RPMI8226 (cell line): ENCODE measurements at regions not wholly inside any gene's neighbourhood (a gene's known extent, or its start where the extent isn't known, plus 50 kb on each side); places are given as distances from the start of the nearest gene placed in this dataset.
"Not testable (repeated sequence)": the region's sequence is repeated elsewhere in the genome, so short reads cannot be mapped to it uniquely, and the experiment has no call there.

ENCODE experiments used
- DNase-seq: peaks from one replicate; pipeline ENCODE4 v3.0.0-alpha.2; 2015

GRCh38 chr7:34207810-34208209 lies 302.5 kb downstream of the BMPER start:
- DNase-seq = no peak

GRCh38 chr7:34208878-34209621 lies 303.7 kb downstream of the BMPER start:
- no peak for DNase-seq

DNA sequence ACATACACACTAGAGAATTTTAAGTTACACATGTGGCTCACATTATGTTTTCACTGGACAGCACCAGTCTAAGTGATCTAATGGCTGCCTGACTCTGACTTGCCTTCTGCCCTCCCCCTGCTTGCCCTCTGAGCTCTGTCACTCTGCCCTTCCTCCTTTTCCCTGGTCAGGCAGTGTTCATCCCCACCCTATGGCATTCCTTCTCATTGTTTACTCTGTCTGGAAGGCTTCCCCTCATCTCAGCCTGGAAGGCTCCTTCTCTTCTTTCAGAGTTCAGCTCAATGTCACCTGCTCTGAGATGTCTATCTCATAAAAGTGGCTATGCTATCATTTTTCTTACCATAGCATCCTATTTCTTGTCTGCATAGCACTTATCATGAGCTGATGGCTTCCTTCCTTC lies 305.7 kb downstream of the BMPER start:
- no peak for DNase-seq

DNA sequence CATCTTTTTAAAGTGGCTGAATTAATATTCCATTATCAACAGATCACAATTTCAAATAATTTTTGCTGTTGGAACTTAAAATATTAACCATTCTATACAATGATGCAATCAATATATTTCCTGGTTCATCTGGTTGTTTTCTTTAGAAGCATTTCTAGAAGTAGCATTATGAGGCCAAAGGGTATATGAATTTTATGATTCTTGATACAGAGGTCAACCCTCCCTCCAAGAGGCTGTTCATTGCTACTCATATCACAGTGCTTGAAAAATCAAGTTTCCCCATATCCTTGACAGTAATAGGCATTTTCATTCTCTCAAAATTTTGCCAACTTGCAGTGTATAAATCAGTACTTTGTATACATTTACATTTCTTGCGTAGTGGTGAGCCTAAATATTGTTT lies 312.6 kb downstream of the BMPER start:
- DNase-seq = no peak

DNA sequence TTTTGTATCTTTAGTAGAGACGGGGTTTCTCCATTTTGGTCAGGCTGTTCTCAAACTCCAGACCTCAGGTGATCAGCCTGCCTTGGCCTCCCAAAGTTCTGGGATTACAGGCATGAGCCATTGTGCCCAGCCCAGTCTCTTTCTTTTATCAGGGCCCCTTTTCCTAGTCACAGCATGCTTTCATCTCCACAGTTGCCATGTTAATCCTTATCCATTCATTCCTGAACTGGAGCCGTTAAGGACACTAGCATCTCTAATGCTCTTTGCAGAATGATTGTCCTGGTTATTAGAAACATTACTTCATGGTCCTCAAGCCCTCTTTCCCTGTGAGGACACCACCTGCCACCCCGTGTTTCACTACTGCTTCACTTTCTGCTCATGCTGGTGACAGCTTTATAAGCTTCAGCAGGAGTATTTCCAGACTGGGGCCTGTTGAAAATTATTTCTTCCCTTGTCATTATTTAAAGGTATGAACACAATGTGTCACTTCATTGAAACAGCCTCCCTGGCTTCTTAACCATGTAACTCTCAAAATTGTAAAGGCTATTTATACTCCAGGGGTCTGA lies 313.9 kb downstream of the BMPER start:
- DNase-seq = no peak

GRCh38 chr7:34220506-34221185 lies 315.3 kb downstream of the BMPER start:
- DNase-seq = no peak

GRCh38 chr7:34222316-34222715 lies 317.0 kb downstream of the BMPER start:
- no peak for DNase-seq

DNA sequence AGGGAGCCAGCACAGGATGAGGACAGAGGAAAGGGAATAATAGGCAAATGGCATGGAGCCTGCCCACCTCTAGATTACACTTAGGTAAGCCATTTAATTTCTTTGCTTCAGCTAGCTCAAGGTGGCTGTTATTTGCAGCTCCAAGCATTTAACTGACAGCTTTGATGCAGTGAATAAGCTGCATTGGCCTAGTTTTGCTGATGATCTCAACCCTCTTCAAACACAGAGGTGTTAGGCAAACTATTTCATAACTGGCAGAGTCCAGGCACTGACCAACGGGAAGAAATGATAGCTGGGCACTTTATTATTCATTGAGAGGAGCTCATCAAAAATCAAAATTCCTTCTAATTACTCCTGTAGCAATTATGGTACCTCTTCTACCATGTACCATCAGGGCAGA lies 317.4 kb downstream of the BMPER start:
- DNase-seq = no peak

- no peak for DNase-seq
Measured at GRCh38 chr7:34224281-34224680, 318.9 kb downstream of the BMPER start.

DNA sequence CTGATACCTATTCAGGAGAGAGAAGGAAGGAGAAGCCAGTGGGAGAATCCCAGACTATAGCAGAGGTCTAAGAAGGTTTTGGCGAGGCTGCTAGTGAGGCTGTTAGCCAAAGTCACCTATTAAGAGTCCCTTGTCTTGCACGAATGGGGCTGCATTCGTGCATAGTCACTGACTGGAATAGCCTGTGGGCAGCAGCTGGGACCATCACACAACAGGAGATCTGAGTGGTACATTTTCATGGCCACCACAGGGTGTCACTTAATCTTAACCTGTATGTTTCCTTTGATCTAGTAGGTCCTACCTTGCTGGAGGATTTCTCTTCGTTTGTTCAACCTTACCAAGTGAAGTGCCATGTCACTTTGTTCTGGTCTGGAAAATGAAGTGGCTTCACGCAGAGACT lies 319.9 kb downstream of the BMPER start:
- DNase-seq = no peak

- DNase-seq = no peak
Measured at GRCh38 chr7:34227525-34227924, 322.2 kb downstream of the BMPER start.

DNA sequence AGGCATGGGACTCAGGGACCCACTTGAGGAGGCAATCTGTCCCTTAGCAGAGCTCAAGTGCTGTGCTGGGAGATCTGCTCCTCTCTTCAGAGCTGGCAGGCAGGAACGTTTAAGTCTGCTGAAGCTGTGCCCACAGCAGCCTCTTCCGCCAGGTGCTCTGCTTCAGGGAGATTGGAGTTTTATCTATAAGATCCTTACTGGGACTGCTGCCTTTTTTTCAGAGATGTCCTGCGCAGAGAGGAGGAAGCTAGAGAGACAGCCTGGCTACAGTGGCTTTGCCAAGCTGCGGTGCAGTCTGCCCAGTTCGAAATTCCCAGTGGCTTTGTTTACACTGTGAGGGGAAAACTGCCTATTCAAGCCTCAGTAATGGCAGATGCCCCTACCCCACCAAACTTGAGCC lies 329.8 kb downstream of the BMPER start:
- DNase-seq = not testable (repeated sequence)

GRCh38 chr7:34236057-34236456 lies 330.7 kb downstream of the BMPER start:
- no peak for DNase-seq

DNA sequence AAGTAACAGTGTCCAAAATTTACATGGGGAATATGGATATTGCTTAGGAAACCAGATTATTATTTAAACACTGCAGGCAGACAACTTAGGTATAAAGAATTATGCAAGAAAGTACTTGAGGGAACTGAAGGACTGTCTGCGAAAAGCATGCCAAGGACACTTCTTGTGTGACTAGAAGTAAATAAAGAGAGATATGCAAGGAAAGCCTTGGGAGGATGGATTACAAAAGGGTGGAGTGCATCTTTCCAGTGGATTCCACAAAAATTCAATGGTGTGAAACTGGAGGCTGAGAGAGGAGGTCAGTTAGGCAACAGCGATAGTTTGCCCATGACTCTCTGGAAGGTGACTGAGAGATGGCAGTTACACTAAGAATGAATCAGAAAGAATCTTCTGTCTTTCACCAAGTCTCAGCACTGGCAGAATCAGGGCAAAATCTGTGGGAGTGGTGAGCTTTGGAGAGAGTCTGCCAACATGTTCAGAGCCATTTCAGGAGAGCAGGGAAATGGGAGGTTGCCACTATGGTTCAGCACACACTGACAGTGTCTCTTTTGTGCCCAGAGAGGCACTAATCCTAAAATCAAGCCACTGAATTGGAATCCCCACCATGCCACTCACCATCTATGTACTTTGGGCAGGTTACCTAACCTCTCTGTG lies 331.6 kb downstream of the BMPER start:
- no peak for DNase-seq

GRCh38 chr7:34237493-34237849 lies 332.1 kb downstream of the BMPER start:
- no peak for DNase-seq

DNA sequence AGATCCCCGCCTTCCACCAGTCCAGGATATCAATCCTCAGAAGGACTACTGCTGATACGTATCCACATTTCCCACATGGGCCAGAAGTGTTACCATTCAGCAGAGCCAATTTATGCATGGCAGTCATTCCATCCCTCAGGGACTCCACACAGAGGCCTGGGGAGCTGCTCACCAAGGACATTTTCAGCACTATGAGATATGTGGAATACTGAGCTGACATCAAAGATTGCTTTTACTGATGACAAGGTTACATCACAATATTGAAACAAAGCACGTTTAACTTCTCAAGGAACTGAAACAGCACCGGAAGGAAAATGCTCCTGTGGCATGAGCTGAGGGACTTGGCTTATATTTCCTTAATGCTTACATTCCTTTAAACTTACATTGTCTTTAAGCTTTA lies 335.1 kb downstream of the BMPER start:
- DNase-seq = no peak

DNA sequence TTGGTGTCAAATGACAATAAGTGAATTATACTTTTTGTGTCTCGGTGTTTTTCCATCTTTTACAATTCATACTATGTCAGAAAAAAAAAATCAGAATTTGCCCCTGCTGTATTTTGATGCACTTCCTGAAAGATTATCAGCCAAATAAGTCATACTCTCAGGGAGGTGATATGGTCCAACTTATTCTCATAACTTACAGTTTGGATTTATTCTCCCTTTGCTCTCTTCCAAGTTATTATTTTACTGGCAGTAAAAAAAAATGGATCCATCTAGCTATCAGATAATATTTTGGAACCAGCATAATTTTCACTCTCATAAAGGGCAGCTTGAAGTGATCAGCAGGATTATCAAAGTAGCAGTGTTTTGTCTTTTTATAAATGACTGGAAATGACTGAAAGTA lies 337.1 kb downstream of the BMPER start:
- no peak for DNase-seq

DNA sequence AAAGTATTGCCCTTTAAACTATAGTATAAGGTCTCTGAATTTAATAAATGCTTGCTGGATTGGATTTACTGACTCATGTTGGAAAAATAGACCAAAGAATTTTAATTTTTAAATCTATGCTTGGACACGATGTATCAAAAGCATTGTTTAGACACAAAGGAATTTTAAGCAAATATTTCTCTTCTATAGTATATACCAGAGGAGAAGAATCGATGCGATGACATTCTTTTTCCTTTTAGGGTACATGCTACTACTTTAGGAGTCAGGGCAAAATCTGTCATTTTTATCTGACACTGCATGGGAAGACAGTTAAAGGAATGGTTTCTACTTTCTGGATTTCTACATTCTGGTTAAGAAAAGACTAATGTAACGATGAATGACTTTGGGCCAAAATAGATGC lies 339.9 kb downstream of the BMPER start:
- DNase-seq = no peak

GRCh38 chr7:34247468-34247867 lies 342.1 kb downstream of the BMPER start:
- no peak for DNase-seq

GRCh38 chr7:34249192-34249591 lies 343.9 kb downstream of the BMPER start:
- no peak for DNase-seq

GRCh38 chr7:34260279-34260678 lies 354.9 kb downstream of the BMPER start:
- no peak for DNase-seq

DNA sequence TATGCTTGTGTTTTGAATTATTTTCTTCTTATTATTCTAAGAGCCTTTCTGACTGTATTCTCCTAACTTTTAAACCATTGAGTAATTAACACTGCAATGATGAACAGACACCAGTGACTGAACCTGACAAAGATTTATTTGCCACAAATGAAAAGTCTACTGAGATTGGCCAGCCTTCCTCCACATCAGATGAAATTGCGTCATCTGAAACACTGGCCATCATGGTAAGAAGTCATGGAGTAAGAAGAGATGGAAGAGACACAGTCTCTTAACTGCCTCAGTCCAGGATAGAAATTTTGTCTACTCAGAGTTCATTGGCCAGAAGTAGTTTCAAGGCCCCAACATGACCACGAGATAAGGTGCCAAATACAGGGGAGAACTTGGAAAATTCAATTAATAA lies 357.8 kb downstream of the BMPER start:
- no peak for DNase-seq

DNA sequence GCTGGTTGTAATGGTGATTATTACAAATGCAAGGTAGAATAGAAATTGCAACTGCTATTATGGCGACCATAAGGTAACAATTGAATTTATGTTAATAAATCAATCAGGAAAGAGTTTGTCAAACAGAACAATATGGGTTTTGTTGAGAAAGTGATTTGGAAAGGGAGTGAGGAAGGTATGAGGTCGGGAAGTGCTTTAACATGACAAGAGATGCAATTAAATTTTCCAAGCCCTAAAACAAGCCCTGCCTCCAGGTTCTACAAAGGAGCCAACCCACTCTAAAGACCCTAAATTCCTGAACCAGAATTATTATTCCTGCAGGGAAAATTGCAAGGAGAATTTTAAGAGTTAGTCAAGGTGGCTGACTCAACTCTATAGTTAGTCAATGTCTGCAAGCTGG lies 363.7 kb downstream of the BMPER start:
- no peak for DNase-seq

- DNase-seq = no peak
Measured at GRCh38 chr7:34275624-34276023, 370.3 kb downstream of the BMPER start.
